H1 (cell line): ENCODE measurements at regions not wholly inside any gene's neighbourhood (a gene's known extent, or its start where the extent isn't known, plus 50 kb on each side); places are given as distances from the start of the nearest gene placed in this dataset.
A peak's percentile ranks its signal among the peaks of the same experiment; 100 is the strongest.

ENCODE experiments used
- CTCF ChIA-PET: fragments of 300-600 bp; sonication (Branson Sonifier 250); formaldehyde crosslinking; loops from one replicate; lab custom pipeline; 2021; ENCODE audit not compliant: partially characterized antibody; lab: Charles Lee
- POLR2A ChIA-PET: fragments of 300-600 bp; sonication (Branson Sonifier 250); formaldehyde crosslinking; loops from one replicate; lab custom pipeline; 2021; ENCODE audit warnings: inconsistent platforms; ENCODE audit not compliant: partially characterized antibody; lab: Charles Lee
- DNase-seq, 2 experiments: peaks; one replicate each; pipeline versions ENCODE4 v3.0.0 to v3.0.0-alpha.2; 2010 to 2022; ENCODE audit warnings: low spot score in 2 of 2, low read depth in 1 of 2, mixed read lengths in 1 of 2
- FAIRE-seq: peaks from 2 replicates; lab custom pipeline; 2011; peaks lifted over from hg19 to GRCh38; lab: Jason Lieb, UNC
- H2AFZ ChIP-seq: 2 replicates; pipeline ENCODE4 v1.8.1; 2012; ENCODE audit warnings: low read length, inconsistent platforms
- H2AK5ac ChIP-seq: 2 replicates; pipeline ENCODE4 v1.6.1; 2013; ENCODE audit warnings: low read depth, low read length
- H2BK120ac ChIP-seq: replicated peaks from 2 replicates; pipeline ENCODE3; 2013; ENCODE audit warnings: low read depth, low read length, inconsistent platforms
- H2BK12ac ChIP-seq: 2 replicates; pipeline ENCODE4 v1.6.1; 2013; ENCODE audit warnings: low read depth, low read length
- H2BK15ac ChIP-seq: 2 replicates; pipeline ENCODE4 v1.6.1; 2013; ENCODE audit warnings: low read length
- H2BK20ac ChIP-seq: 2 replicates; pipeline ENCODE4 v1.6.1; 2013; ENCODE audit warnings: low read length
- H2BK5ac ChIP-seq: 2 replicates; pipeline ENCODE4 v1.6.1; 2013; ENCODE audit warnings: low read depth, low read length
- H3K14ac ChIP-seq: 2 replicates; pipeline ENCODE4 v1.6.1; 2013; ENCODE audit warnings: inconsistent platforms; ENCODE audit not compliant: insufficient read length
- H3K18ac ChIP-seq: 2 replicates; pipeline ENCODE4 v1.6.1; 2013; ENCODE audit warnings: low read length; ENCODE audit errors: extremely low read depth
- H3K23ac ChIP-seq: 2 replicates; pipeline ENCODE4 v1.6.1; 2013; ENCODE audit warnings: inconsistent platforms; ENCODE audit not compliant: insufficient read length
- H3K23me2 ChIP-seq: 2 replicates; pipeline ENCODE4 v1.6.1; 2013; ENCODE audit warnings: low read depth, low read length
- H3K27ac ChIP-seq: 2 replicates; pipeline ENCODE4 v1.6.1; 2011; ENCODE audit warnings: low read depth, low read length, inconsistent platforms
- H3K27me3 ChIP-seq, 4 experiments: replicated peaks in 1 of 4; 1 replicate in 1 of 4; 2 replicates in 3 of 4; pipeline versions ENCODE4 v1.6.1 to v1.8.1; 2011 to 2013; ENCODE audit warnings: low read length in 3 of 4, mild to moderate bottlenecking in 3 of 4, inconsistent platforms in 2 of 4, mixed read lengths in 2 of 4, moderate library complexity in 1 of 4; ENCODE audit not compliant: control insufficient read depth in 3 of 4, insufficient read depth in 3 of 4; ENCODE audit errors: extremely low read depth in 1 of 4
- H3K36me3 ChIP-seq, 4 experiments: 2 replicates each; pipeline versions ENCODE4 v1.6.1 to v1.8.1; 2011 to 2013; ENCODE audit warnings: mild to moderate bottlenecking in 4 of 4, low read length in 3 of 4, moderate library complexity in 2 of 4, control low read depth in 1 of 4, inconsistent platforms in 1 of 4; ENCODE audit not compliant: insufficient read depth in 4 of 4, control insufficient read depth in 2 of 4
- H3K4ac ChIP-seq: replicated peaks from 2 replicates; pipeline ENCODE3; 2013; ENCODE audit warnings: low read length, low read depth, mixed read lengths, inconsistent platforms; ENCODE audit not compliant: insufficient read length
- H3K4me1 ChIP-seq, 4 experiments: replicated peaks in 1 of 4; 1 replicate in 1 of 4; 2 replicates in 3 of 4; pipeline versions ENCODE4 v1.6.1 to v1.8.1; 2011 to 2013; ENCODE audit warnings: low read length in 3 of 4, inconsistent platforms in 2 of 4, mixed read lengths in 1 of 4; ENCODE audit not compliant: insufficient read depth in 4 of 4, control insufficient read depth in 3 of 4
- H3K4me2 ChIP-seq, 2 experiments: 2 replicates each; pipeline versions ENCODE4 v1.6.1 to v1.8.1; 2011 to 2013; ENCODE audit warnings: low read depth in 2 of 2, low read length in 2 of 2, control low read depth in 1 of 2, inconsistent platforms in 1 of 2, mild to moderate bottlenecking in 1 of 2; ENCODE audit not compliant: insufficient read depth in 1 of 2
- H3K4me3 ChIP-seq, 4 experiments: fragments of 200-600, 300-600 bp in 1 of 4; sonication (generic), shearing (Covaris generic), sonication (Bioruptor Twin) in 1 of 4; 2 replicates each; pipeline versions ENCODE4 v1.5.1 to v1.8.1; 2011 to 2016; ENCODE audit warnings: low read length in 4 of 4, low read depth in 3 of 4, control low read depth in 2 of 4, inconsistent platforms in 2 of 4, mild to moderate bottlenecking in 2 of 4, mixed read lengths in 1 of 4, moderate library complexity in 1 of 4; ENCODE audit not compliant: insufficient read depth in 2 of 4; ENCODE audit errors: extremely low read depth in 1 of 4
- H3K56ac ChIP-seq: replicated peaks from 2 replicates; pipeline ENCODE3; 2013; ENCODE audit warnings: low read depth, mild to moderate bottlenecking, mixed read lengths, low read length, inconsistent platforms; ENCODE audit not compliant: insufficient read length
- H3K79me1 ChIP-seq: 2 replicates; pipeline ENCODE4 v1.6.1; 2013; ENCODE audit warnings: low read depth, low read length, control low read depth
- H3K79me2 ChIP-seq, 2 experiments: 2 replicates each; pipeline versions ENCODE4 v1.6.1 to v1.8.1; 2012 to 2013; ENCODE audit warnings: low read length in 2 of 2, mild to moderate bottlenecking in 2 of 2, inconsistent platforms in 1 of 2; ENCODE audit not compliant: insufficient read depth in 2 of 2, control insufficient read depth in 1 of 2
- H3K9ac ChIP-seq, 4 experiments: replicated peaks in 1 of 4; 1 replicate in 1 of 4; 2 replicates in 3 of 4; pipeline versions ENCODE4 v1.6.1 to v1.8.1; 2011 to 2013; ENCODE audit warnings: low read depth in 3 of 4, low read length in 3 of 4, control low read depth in 2 of 4, mild to moderate bottlenecking in 2 of 4, moderate library complexity in 2 of 4, inconsistent platforms in 1 of 4; ENCODE audit errors: extremely low read depth in 1 of 4
- H3K9me3 ChIP-seq, 2 experiments: 2 replicates each; pipeline versions ENCODE4 v1.6.1 to v1.8.1; 2012 to 2013; ENCODE audit warnings: mild to moderate bottlenecking in 2 of 2, moderate library complexity in 2 of 2, control low read depth in 1 of 2, inconsistent platforms in 1 of 2, low read depth in 1 of 2, low read length in 1 of 2, mixed read lengths in 1 of 2; ENCODE audit not compliant: insufficient read depth in 2 of 2
- H4K20me1 ChIP-seq, 2 experiments: replicated peaks in 1 of 2; 2 replicates each; pipeline versions ENCODE3 to v1.8.1; 2011 to 2013; ENCODE audit warnings: inconsistent platforms in 2 of 2, low read length in 2 of 2, mild to moderate bottlenecking in 1 of 2; ENCODE audit not compliant: insufficient read depth in 2 of 2, control insufficient read depth in 1 of 2
- H4K5ac ChIP-seq: 2 replicates; pipeline ENCODE4 v1.6.1; 2013; ENCODE audit warnings: low read length, low read depth, mixed read lengths, inconsistent platforms; ENCODE audit not compliant: insufficient read length
- H4K8ac ChIP-seq: 2 replicates; pipeline ENCODE4 v1.8.0; 2013; ENCODE audit warnings: mild to moderate bottlenecking, moderate library complexity, low read length, inconsistent platforms; ENCODE audit not compliant: insufficient read depth; ENCODE audit errors: extremely low read depth
- H4K91ac ChIP-seq: replicated peaks from 2 replicates; pipeline ENCODE3; 2013; ENCODE audit warnings: low read length, mixed read lengths, inconsistent platforms; ENCODE audit not compliant: insufficient read length
- CREB1 ChIP-seq: IDR thresholded peaks from 2 replicates; pipeline ENCODE4 v1.6.1; 2012; ENCODE audit warnings: inconsistent platforms
- GTF2F1 ChIP-seq: IDR thresholded peaks from 2 replicates; pipeline ENCODE4 v1.6.1; 2012; ENCODE audit warnings: low read depth, low read length, improper control_type of control experiment, borderline replicate concordance
- KDM5A ChIP-seq: fragments of 200-600 bp; IDR thresholded peaks from 2 replicates; pipeline ENCODE4 v1.7.1; 2012; ENCODE audit warnings: mild to moderate bottlenecking, low read length, inconsistent platforms, mixed read lengths
- PHF8 ChIP-seq: fragments of 200-600 bp; sonication (generic); conservative IDR thresholded peaks from 2 replicates; pipeline ENCODE4 v1.7.1; 2012; ENCODE audit warnings: low read depth, mild to moderate bottlenecking, inconsistent platforms, low read length, moderate library complexity
- RAD21 ChIP-seq, 2 experiments: IDR thresholded peaks in 1 of 2; conservative IDR thresholded peaks in 1 of 2; 2 replicates each; pipeline ENCODE4 v1.6.1; 2011; ENCODE audit warnings: low read depth in 2 of 2, low read length in 2 of 2, improper control_type of control experiment in 1 of 2, inconsistent platforms in 1 of 2, mild to moderate bottlenecking in 1 of 2, moderate library complexity in 1 of 2
- RBBP5 ChIP-seq: IDR thresholded peaks from 2 replicates; pipeline ENCODE4 v1.7.1; 2012; ENCODE audit warnings: low read depth, mild to moderate bottlenecking, inconsistent platforms, low read length, moderate library complexity, borderline replicate concordance
- RFX5 ChIP-seq: IDR thresholded peaks from 2 replicates; pipeline ENCODE4 v1.6.1; 2011; ENCODE audit warnings: low read depth, low read length, improper control_type of control experiment, borderline replicate concordance
- SAP30 ChIP-seq: fragments of 300-600 bp; sonication (generic); IDR thresholded peaks from 2 replicates; pipeline ENCODE4 v1.7.1; 2012; ENCODE audit warnings: low read length, moderate library complexity, mild to moderate bottlenecking, inconsistent platforms; ENCODE audit not compliant: insufficient read depth, insufficient replicate concordance
- SP2 ChIP-seq: IDR thresholded peaks from 2 replicates; pipeline ENCODE4 v1.6.1; 2012; ENCODE audit warnings: mild to moderate bottlenecking, low read length, inconsistent platforms
- SRF ChIP-seq: IDR thresholded peaks from 2 replicates; pipeline ENCODE4 v1.6.1; 2011; ENCODE audit warnings: mild to moderate bottlenecking, low read depth, low read length, moderate library complexity
- SUZ12 ChIP-seq: fragments of 200-600 bp; sonication (generic); IDR thresholded peaks from 2 replicates; pipeline ENCODE4 v1.6.1; 2012; ENCODE audit warnings: mild to moderate bottlenecking, inconsistent platforms, low read length, moderate library complexity, mixed read lengths
- TBP ChIP-seq: IDR thresholded peaks from 2 replicates; pipeline ENCODE4 v1.6.1; 2011; ENCODE audit warnings: low read depth, low read length, improper control_type of control experiment
- YY1 ChIP-seq: IDR thresholded peaks from 2 replicates; pipeline ENCODE4 v1.6.1; 2011; ENCODE audit warnings: low read depth, mild to moderate bottlenecking, low read length
- WGBS, 2 experiments: shearing (Covaris generic) in 1 of 2; methylation state at CpG; one replicate each; pipeline versions ENCODE4 v1.1.6 to v1.1.7; 2013 to 2015; ENCODE audit warnings: low lambda C conversion rate in 2 of 2, mixed read lengths in 2 of 2, inconsistent platforms in 1 of 2, low coverage in 1 of 2, missing lambda C conversion rate in 1 of 2; ENCODE audit not compliant: insufficient replicate concordance in 2 of 2, insufficient coverage in 1 of 2, insufficient read length in 1 of 2; ENCODE audit errors: extremely low coverage in 1 of 2, missing lambda C conversion rate in 1 of 2; 5-methylcytosine and 5-hydroxymethylcytosine counted together
- TF ChIP-seq, protein P1 (sequence below): IDR thresholded peaks from 2 replicates; pipeline ENCODE4 v1.6.1; 2012; ENCODE audit warnings: low read length, inconsistent platforms

DNA sequence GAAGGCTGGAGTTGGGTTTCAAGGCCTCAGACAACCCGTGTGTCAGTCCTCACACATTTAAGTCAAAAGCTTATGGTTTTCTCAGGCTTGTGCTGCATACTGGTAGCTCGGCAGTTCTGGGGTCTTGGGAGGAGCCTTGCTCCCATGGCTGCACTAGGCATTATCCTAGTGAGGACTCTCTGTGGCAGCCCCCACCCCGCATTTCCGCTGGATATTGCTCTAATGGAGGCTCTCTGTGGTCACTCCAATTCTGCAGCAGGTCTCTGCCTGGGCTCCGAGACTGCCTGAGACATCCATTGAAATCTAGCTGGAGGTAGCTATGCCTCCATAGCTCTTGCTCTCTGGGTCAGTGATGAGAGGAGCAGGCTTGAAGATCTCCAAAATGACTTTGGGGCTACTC is 311.5 kb upstream of the PTGER4 start:
- H2BK15ac ChIP-seq, result no peak overlapping the region
- no peak overlapping the region for H2BK120ac ChIP-seq
- no peak overlapping the region for H4K91ac ChIP-seq
- no peak overlapping the region for H3K23ac ChIP-seq
- ChIA-PET POLR2A (no interaction called here), CTCF (no interaction called here)
- no peak overlapping the region for H3K9ac ChIP-seq
- no peak overlapping the region for H4K5ac ChIP-seq
- no peaks in the 10 kb centered on the region for H3K79me1 ChIP-seq
- no peaks in the 10 kb centered on the region for H3K27me3 ChIP-seq
- no peaks in the 10 kb centered on the region for H4K20me1 ChIP-seq
- H2BK12ac ChIP-seq, result no peak overlapping the region
- H3K56ac ChIP-seq, result no peak overlapping the region
- peaks cover 0 to 2% of the 10 kb centered on the region in 2 experiments; a peak in 1 of 4 replicates for H3K9me3 ChIP-seq
- H2AFZ ChIP-seq, result no peak overlapping the region
- FAIRE-seq (no peak), DNase-seq (no peak)
- H3K36me3 ChIP-seq, result no peaks in the 10 kb centered on the region
- H3K14ac ChIP-seq, result no peak overlapping the region
- no peak overlapping the region for H3K4ac ChIP-seq
- H3K23me2 ChIP-seq, result no peaks in the 10 kb centered on the region
- no peak overlapping the region for H3K4me2 ChIP-seq
- 96% methylated on average over 5 of the region's 5 CpGs; no CpG with 5 or more reads in 1 of the 2 experiments for WGBS, 2 experiments
- no peak overlapping the region for H2AK5ac ChIP-seq
- no peak overlapping the region for H3K18ac ChIP-seq
- peak overlapping the region; percentile 51; the same call in 1 of the 2 replicates for H4K8ac ChIP-seq
- H2BK5ac ChIP-seq, result no peak overlapping the region
- no peak overlapping the region for H3K27ac ChIP-seq
- H3K79me2 ChIP-seq, result no peaks in the 10 kb centered on the region
- H3K4me3 ChIP-seq, result no peak overlapping the region
- no peak overlapping the region for H2BK20ac ChIP-seq
- H3K4me1 ChIP-seq, result no peaks in the 10 kb centered on the region
- TF ChIP-seq, protein P1, sequence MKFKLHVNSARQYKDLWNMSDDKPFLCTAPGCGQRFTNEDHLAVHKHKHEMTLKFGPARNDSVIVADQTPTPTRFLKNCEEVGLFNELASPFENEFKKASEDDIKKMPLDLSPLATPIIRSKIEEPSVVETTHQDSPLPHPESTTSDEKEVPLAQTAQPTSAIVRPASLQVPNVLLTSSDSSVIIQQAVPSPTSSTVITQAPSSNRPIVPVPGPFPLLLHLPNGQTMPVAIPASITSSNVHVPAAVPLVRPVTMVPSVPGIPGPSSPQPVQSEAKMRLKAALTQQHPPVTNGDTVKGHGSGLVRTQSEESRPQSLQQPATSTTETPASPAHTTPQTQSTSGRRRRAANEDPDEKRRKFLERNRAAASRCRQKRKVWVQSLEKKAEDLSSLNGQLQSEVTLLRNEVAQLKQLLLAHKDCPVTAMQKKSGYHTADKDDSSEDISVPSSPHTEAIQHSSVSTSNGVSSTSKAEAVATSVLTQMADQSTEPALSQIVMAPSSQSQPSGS, result no peak
- TF ChIP-seq SRF (no peak), RAD21 (IDR thresholded peaks at IDR 0.05 in 1 of 2, conservative IDR thresholded peaks at IDR 0.05 in 1 of 2; ENCODE audit: low read depth in 2 of 2, low read length in 2 of 2) (no peak), SAP30 (no peak), SUZ12 (no peak), SP2 (no peak), TBP (no peak), RBBP5 (no peak), YY1 (no peak), GTF2F1 (no peak), KDM5A (no peak), PHF8 (no peak), CREB1 (no peak), RFX5 (no peak)
